ENCODE measurements at regions not wholly inside any gene's neighbourhood (a gene's known extent, or its start where the extent isn't known, plus 50 kb on each side); places are given as distances from the start of the nearest gene placed in this dataset.
"Not testable (repeated sequence)": the region's sequence is repeated elsewhere in the genome, so short reads cannot be mapped to it uniquely, and the experiment has no call there.

GRCh38 chr2:208725280-208725679 lies 318.7 kb downstream of the PTH2R start:
- no peak for DNase-seq (ENCODE audit: low spot score)
- no peaks in the 10 kb centered on the region for H3K27me3 ChIP-seq (ENCODE audit: insufficient read depth, poor library complexity, severe bottlenecking)
- TF ChIP-seq CTCF (IDR thresholded peaks at IDR 0.05; ENCODE audit: poor library complexity, severe bottlenecking) = no peak
- no peaks in the 10 kb centered on the region for H3K4me1 ChIP-seq (ENCODE audit: insufficient read depth, poor library complexity, severe bottlenecking)
- no peak overlapping the region for H3K27ac ChIP-seq (ENCODE audit: poor library complexity, severe bottlenecking)
- no peaks in the 10 kb centered on the region for H3K36me3 ChIP-seq (ENCODE audit: low read depth)
- no peaks in the 10 kb centered on the region for H3K9me3 ChIP-seq (ENCODE audit: severe bottlenecking)
- H3K4me3 ChIP-seq (ENCODE audit: severe bottlenecking) = no peak overlapping the region
- no peak for ATAC-seq (ENCODE audit: low read depth)

DNA sequence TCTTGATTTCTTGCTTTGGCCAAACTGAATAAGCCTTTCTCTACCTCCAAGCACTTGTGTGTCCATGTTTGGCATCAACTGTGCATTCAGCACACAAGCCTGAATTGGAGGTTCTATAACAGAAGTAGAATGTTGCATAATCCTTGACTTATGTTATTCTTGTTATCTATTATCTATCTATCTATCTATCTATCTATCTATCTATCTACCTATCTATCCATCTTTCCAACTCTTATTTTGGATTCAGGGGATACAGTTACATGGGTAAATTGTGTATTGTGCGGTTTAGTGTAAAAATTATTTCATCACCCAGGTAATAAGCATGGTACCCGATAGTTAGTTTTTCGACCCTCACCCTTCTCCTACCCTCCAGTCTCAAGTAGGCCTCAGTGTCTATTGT lies 319.6 kb downstream of the PTH2R start:
- DNase-seq (ENCODE audit: low spot score) (no peak), ATAC-seq (ENCODE audit: low read depth) (no peak)
- H3K27ac ChIP-seq (ENCODE audit: poor library complexity, severe bottlenecking) = no peak overlapping the region
- no peaks in the 10 kb centered on the region for H3K9me3 ChIP-seq (ENCODE audit: severe bottlenecking)
- no peak for TF ChIP-seq CTCF (IDR thresholded peaks at IDR 0.05; ENCODE audit: poor library complexity, severe bottlenecking)
- no peaks in the 10 kb centered on the region for H3K36me3 ChIP-seq (ENCODE audit: low read depth)
- H3K4me1 ChIP-seq (ENCODE audit: insufficient read depth, poor library complexity, severe bottlenecking) = no peaks in the 10 kb centered on the region
- no peak overlapping the region for H3K4me3 ChIP-seq (ENCODE audit: severe bottlenecking)
- H3K27me3 ChIP-seq (ENCODE audit: insufficient read depth, poor library complexity, severe bottlenecking) = no peaks in the 10 kb centered on the region

GRCh38 chr2:208751663-208752415 lies 345.2 kb downstream of the PTH2R start:
- not testable (repeated sequence) for DNase-seq (ENCODE audit: low spot score); H3K4me1 ChIP-seq (ENCODE audit: insufficient read depth, poor library complexity, severe bottlenecking); H3K9me3 ChIP-seq (ENCODE audit: severe bottlenecking); H3K27me3 ChIP-seq (ENCODE audit: insufficient read depth, poor library complexity, severe bottlenecking); H3K4me3 ChIP-seq (ENCODE audit: severe bottlenecking); H3K36me3 ChIP-seq (ENCODE audit: low read depth); ATAC-seq (ENCODE audit: low read depth); H3K27ac ChIP-seq (ENCODE audit: poor library complexity, severe bottlenecking)

DNA sequence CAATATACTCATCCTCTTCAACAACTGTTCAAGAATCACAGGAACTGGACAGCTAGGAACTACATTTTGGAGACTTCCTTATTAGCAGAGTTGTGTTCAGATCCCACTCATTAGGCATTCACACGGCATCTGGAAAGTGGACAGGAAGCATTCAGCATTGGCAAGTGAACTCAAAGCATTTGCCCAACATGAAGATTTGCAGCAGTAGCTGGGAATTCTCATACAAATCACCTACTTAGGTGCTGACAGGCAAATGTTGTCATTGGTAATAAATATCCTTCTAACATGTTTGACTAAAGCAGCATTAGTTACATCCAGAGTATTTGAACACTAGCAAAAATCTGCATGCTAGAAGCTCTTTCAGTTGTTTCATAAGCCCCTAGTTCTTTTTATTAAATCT lies 350.8 kb downstream of the PTH2R start:
- ATAC-seq (ENCODE audit: low read depth) (no peak), DNase-seq (ENCODE audit: low spot score) (no peak)
- TF ChIP-seq CTCF (IDR thresholded peaks at IDR 0.05; ENCODE audit: poor library complexity, severe bottlenecking) = no peak
- H3K9me3 ChIP-seq (ENCODE audit: severe bottlenecking) = no peaks in the 10 kb centered on the region
- no peak overlapping the region for H3K4me3 ChIP-seq (ENCODE audit: severe bottlenecking)
- H3K27ac ChIP-seq (ENCODE audit: poor library complexity, severe bottlenecking) = no peak overlapping the region
- H3K4me1 ChIP-seq (ENCODE audit: insufficient read depth, poor library complexity, severe bottlenecking) = no peaks in the 10 kb centered on the region
- H3K27me3 ChIP-seq (ENCODE audit: insufficient read depth, poor library complexity, severe bottlenecking) = no peaks in the 10 kb centered on the region
- no peaks in the 10 kb centered on the region for H3K36me3 ChIP-seq (ENCODE audit: low read depth)

- not testable (repeated sequence) for H3K27ac ChIP-seq (ENCODE audit: poor library complexity, severe bottlenecking); ATAC-seq (ENCODE audit: low read depth); H3K36me3 ChIP-seq (ENCODE audit: low read depth); H3K9me3 ChIP-seq (ENCODE audit: severe bottlenecking); H3K27me3 ChIP-seq (ENCODE audit: insufficient read depth, poor library complexity, severe bottlenecking); DNase-seq (ENCODE audit: low spot score); H3K4me3 ChIP-seq (ENCODE audit: severe bottlenecking); H3K4me1 ChIP-seq (ENCODE audit: insufficient read depth, poor library complexity, severe bottlenecking)
Observed at GRCh38 chr2:208773074-208773473, 366.5 kb downstream of the PTH2R start.

DNA sequence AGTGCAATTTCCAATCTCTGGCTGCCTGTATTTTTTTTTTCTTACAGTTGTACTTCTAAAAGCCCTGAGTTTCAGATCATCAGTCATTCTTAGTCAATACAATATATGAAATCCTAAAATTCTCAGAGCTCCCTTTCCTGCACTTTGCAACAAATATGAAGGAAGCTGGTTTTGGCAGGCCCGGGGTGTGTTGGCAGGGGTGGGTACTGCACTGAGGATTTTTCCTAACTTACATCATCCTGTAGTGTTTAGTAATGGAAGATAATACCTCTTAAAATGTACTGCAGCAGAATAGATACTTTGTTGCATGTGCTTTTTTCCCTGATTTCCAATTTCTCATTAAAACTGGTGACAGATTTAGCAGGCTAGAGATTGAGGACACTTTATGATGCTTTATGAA lies 374.6 kb downstream of the PTH2R start:
- no peaks in the 10 kb centered on the region for H3K36me3 ChIP-seq (ENCODE audit: low read depth)
- peak; percentile 58; the same call in 1 of the 3 replicates for ATAC-seq (ENCODE audit: low read depth)

More for the DNA sequence above, 374.6 kb downstream of the PTH2R start:
- Histone ChIP-seq H3K27ac (ENCODE audit: poor library complexity, severe bottlenecking) (no peak overlapping the region), H3K4me1 (ENCODE audit: insufficient read depth, poor library complexity, severe bottlenecking) (peaks cover 2% of the 10 kb centered on the region), H3K4me3 (ENCODE audit: severe bottlenecking) (no peak overlapping the region), H3K9me3 (ENCODE audit: severe bottlenecking) (no peaks in the 10 kb centered on the region), H3K27me3 (ENCODE audit: insufficient read depth, poor library complexity, severe bottlenecking) (no peaks in the 10 kb centered on the region)
- no peak for DNase-seq (ENCODE audit: low spot score)
- TF ChIP-seq CTCF (IDR thresholded peaks at IDR 0.05; ENCODE audit: poor library complexity, severe bottlenecking) = no peak

Measured in RWPE2 (cell line).